Caki2 (cell line): ENCODE measurements at regions not wholly inside any gene's neighbourhood (a gene's known extent, or its start where the extent isn't known, plus 50 kb on each side); places are given as distances from the start of the nearest gene placed in this dataset.
"Not testable (repeated sequence)": the region's sequence is repeated elsewhere in the genome, so short reads cannot be mapped to it uniquely, and the experiment has no call there.

Experiments used
- DNase-seq: peaks from one replicate; pipeline ENCODE4 v3.0.0-alpha.2; 2015; ENCODE audit warnings: low read depth
- in situ Hi-C: cut with HindIII; loops from 2 replicates; pipeline ENCODE4 v1.10.0; 2016; ENCODE audit warnings: low sequenced_read_pairs, low pct_unique_long_range_greater_than_20kb, mixed read lengths

GRCh38 chr3:91348064-91348463 lies 2240.6 kb downstream of the EPHA3 start:
- in situ Hi-C loops: not testable (repeated sequence)

GRCh38 chr3:91349072-91349471 lies 2241.7 kb downstream of the EPHA3 start:
- in situ Hi-C loops: not testable (repeated sequence)

More at GRCh38 chr3:91348064-91348463, 2240.6 kb downstream of the EPHA3 start:
- not testable (repeated sequence) for DNase-seq

GRCh38 chr3:91352161-91352560 lies 2244.7 kb downstream of the EPHA3 start:
- in situ Hi-C loops, DNase-seq: not testable (repeated sequence)

More at GRCh38 chr3:91349072-91349471, 2241.7 kb downstream of the EPHA3 start:
- not testable (repeated sequence) for DNase-seq

GRCh38 chr3:91359278-91359677 lies 2251.9 kb downstream of the EPHA3 start:
- DNase-seq, in situ Hi-C loops: not testable (repeated sequence)

GRCh38 chr3:91383100-91383894 lies 2275.9 kb downstream of the EPHA3 start:
- in situ Hi-C loops, DNase-seq: not testable (repeated sequence)

- in situ Hi-C loops, DNase-seq: not testable (repeated sequence)
Measured at GRCh38 chr3:91403938-91404337, 2296.5 kb downstream of the EPHA3 start.

- in situ Hi-C loops, DNase-seq: not testable (repeated sequence)
Measured at GRCh38 chr3:91442063-91442462, 2334.6 kb downstream of the EPHA3 start.

- in situ Hi-C loops: not testable (repeated sequence)
Measured at GRCh38 chr3:91442483-91442882, 2335.1 kb downstream of the EPHA3 start.

GRCh38 chr3:91448379-91448778 lies 2341.0 kb downstream of the EPHA3 start:
- in situ Hi-C loops, DNase-seq: not testable (repeated sequence)

More at GRCh38 chr3:91442483-91442882, 2335.1 kb downstream of the EPHA3 start:
- not testable (repeated sequence) for DNase-seq

- DNase-seq, in situ Hi-C loops: not testable (repeated sequence)
Measured at GRCh38 chr3:91466517-91466916, 2359.1 kb downstream of the EPHA3 start.

GRCh38 chr3:91469251-91469650 lies 2361.8 kb downstream of the EPHA3 start:
- in situ Hi-C loops, DNase-seq: not testable (repeated sequence)

GRCh38 chr3:91485026-91485425 lies 2377.6 kb downstream of the EPHA3 start:
- in situ Hi-C loops: not testable (repeated sequence)
- peak; percentile 0 for DNase-seq

GRCh38 chr3:91485891-91486290 lies 2378.5 kb downstream of the EPHA3 start:
- DNase-seq: peak; percentile 1
- in situ Hi-C loops: not testable (repeated sequence)

- in situ Hi-C loops, DNase-seq: not testable (repeated sequence)
Measured at GRCh38 chr3:91497712-91498111, 2390.3 kb downstream of the EPHA3 start.

GRCh38 chr3:91499850-91500249 lies 2392.4 kb downstream of the EPHA3 start:
- DNase-seq, in situ Hi-C loops: not testable (repeated sequence)

- in situ Hi-C loops, DNase-seq: not testable (repeated sequence)
Measured at GRCh38 chr3:91504874-91505273, 2397.5 kb downstream of the EPHA3 start.
